ENCODE measurements at regions not wholly inside any gene's neighbourhood (a gene's known extent, or its start where the extent isn't known, plus 50 kb on each side); places are given as distances from the start of the nearest gene placed in this dataset.

DNA sequence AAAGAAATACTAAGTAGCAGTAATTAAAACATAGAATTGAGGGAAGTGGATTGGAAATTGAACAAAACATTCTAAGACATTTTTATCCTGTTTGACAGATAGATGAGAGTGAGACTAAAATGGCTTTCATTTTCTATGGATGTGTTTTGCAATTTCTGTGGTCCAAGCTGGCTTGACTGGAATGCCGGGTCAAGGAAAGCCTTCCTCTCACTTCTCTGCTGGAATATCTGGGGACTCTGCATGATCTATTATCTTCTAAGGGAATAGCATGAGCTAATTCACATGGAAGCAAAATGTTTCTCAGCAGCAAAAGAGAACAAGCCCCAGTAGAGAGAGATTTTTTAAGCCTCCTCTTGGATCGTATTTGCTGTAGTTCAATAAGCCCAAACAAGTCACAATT lies 407.9 kb upstream of the ATXN7L3B start:
- Mint-ChIP-seq H3K4me3 (ENCODE audit: unreplicated experiment) (no peak overlapping the region), H3K4me1 (ENCODE audit: insufficient read depth, unreplicated experiment) (no peaks in the 10 kb centered on the region), H3K36me3 (ENCODE audit: insufficient read depth, unreplicated experiment) (no peaks in the 10 kb centered on the region), H3K9me3 (ENCODE audit: unreplicated experiment) (peaks cover 7% of the 10 kb centered on the region), H3K27me3 (ENCODE audit: insufficient read depth, unreplicated experiment) (no peaks in the 10 kb centered on the region), H3K27ac (ENCODE audit: low read depth, unreplicated experiment) (no peak overlapping the region)
- BruUV-seq (replicated peaks), result no TSS peak
- ChIA-PET POLR2A (no interaction called here), CTCF (no interaction called here)
- intact Hi-C loops (cut with micrococcal nuclease), result no loop called here
- no peak for DNase-seq (ENCODE audit: unreplicated experiment)
- TF ChIP-seq, protein P1, sequence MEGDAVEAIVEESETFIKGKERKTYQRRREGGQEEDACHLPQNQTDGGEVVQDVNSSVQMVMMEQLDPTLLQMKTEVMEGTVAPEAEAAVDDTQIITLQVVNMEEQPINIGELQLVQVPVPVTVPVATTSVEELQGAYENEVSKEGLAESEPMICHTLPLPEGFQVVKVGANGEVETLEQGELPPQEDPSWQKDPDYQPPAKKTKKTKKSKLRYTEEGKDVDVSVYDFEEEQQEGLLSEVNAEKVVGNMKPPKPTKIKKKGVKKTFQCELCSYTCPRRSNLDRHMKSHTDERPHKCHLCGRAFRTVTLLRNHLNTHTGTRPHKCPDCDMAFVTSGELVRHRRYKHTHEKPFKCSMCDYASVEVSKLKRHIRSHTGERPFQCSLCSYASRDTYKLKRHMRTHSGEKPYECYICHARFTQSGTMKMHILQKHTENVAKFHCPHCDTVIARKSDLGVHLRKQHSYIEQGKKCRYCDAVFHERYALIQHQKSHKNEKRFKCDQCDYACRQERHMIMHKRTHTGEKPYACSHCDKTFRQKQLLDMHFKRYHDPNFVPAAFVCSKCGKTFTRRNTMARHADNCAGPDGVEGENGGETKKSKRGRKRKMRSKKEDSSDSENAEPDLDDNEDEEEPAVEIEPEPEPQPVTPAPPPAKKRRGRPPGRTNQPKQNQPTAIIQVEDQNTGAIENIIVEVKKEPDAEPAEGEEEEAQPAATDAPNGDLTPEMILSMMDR (IDR thresholded peaks at IDR 0.05; ENCODE audit: unreplicated experiment), result no peak

DNA sequence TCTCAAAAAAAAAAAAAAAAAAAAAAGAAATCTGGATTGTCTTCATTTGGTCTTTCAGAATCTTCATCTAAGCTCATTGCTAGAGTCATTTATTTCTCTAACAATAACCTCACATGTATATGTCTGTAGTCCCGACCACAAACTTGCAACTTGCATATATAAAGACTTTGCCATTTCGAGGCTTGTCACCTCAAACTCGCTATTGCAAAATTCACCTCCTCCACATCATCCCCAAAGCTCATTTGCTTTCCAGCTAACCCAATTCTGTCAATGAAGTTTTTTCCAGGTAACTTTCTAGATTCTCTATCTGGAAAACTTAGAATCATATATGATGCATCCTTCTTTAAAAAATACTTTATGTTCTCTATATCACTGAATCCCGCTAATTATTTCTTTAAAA lies 393.2 kb upstream of the ATXN7L3B start:
- POLR2A ChIA-PET, result no interaction called here
- Mint-ChIP-seq H3K4me1 (ENCODE audit: insufficient read depth, unreplicated experiment) (no peaks in the 10 kb centered on the region), H3K9me3 (ENCODE audit: unreplicated experiment) (no peaks in the 10 kb centered on the region), H3K4me3 (ENCODE audit: unreplicated experiment) (no peak overlapping the region), H3K27ac (ENCODE audit: low read depth, unreplicated experiment) (no peak overlapping the region), H3K36me3 (ENCODE audit: insufficient read depth, unreplicated experiment) (no peaks in the 10 kb centered on the region), H3K27me3 (ENCODE audit: insufficient read depth, unreplicated experiment) (no peaks in the 10 kb centered on the region)
- CTCF ChIA-PET, result interaction anchor here (0.6 kb wide), 3 partner anchors 16 to 1037 kb away, joined by 3 read pairs; no protein-coding TSS in a partner anchor
- intact Hi-C loops (cut with micrococcal nuclease), result no loop called here
- TF ChIP-seq, protein P1 (IDR thresholded peaks at IDR 0.05; ENCODE audit: unreplicated experiment), result no peak
- DNase-seq (ENCODE audit: unreplicated experiment), result no peak
- no TSS peak for BruUV-seq (replicated peaks)

DNA sequence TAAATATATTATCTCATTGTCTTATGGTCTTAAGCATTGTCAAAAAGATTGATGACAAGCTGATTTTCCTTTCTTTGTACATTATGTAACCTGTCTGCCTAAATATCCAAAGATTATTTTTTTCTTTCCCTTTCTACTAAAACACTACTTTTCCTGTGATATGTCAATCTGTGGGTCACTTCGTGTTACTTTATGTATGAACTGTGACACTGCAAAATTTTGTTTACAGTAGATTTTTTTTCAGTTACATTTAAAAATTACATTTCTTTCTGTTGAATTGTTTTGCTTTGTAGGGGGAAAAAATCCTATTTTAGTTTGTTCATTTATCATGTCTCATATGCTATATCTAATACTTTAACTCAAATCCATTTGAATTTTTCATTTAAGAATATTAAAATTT lies 392.3 kb upstream of the ATXN7L3B start:
- DNase-seq (ENCODE audit: unreplicated experiment), result no peak
- no peak overlapping the region for H3K27ac Mint-ChIP-seq (ENCODE audit: low read depth, unreplicated experiment)
- ChIA-PET POLR2A (no interaction called here), CTCF (interaction anchor here (0.6 kb wide), 1 partner anchor 241 kb away, joined by 3 read pairs; no protein-coding TSS in a partner anchor)
- no peaks in the 10 kb centered on the region for H3K36me3 Mint-ChIP-seq (ENCODE audit: insufficient read depth, unreplicated experiment)
- TF ChIP-seq, protein P1 (IDR thresholded peaks at IDR 0.05; ENCODE audit: unreplicated experiment), result no peak
- intact Hi-C loops (cut with micrococcal nuclease), result no loop called here
- no peak overlapping the region for H3K4me3 Mint-ChIP-seq (ENCODE audit: unreplicated experiment)
- no TSS peak for BruUV-seq (replicated peaks)
- no peaks in the 10 kb centered on the region for H3K4me1 Mint-ChIP-seq (ENCODE audit: insufficient read depth, unreplicated experiment)
- no peaks in the 10 kb centered on the region for H3K27me3 Mint-ChIP-seq (ENCODE audit: insufficient read depth, unreplicated experiment)
- no peaks in the 10 kb centered on the region for H3K9me3 Mint-ChIP-seq (ENCODE audit: unreplicated experiment)

DNA sequence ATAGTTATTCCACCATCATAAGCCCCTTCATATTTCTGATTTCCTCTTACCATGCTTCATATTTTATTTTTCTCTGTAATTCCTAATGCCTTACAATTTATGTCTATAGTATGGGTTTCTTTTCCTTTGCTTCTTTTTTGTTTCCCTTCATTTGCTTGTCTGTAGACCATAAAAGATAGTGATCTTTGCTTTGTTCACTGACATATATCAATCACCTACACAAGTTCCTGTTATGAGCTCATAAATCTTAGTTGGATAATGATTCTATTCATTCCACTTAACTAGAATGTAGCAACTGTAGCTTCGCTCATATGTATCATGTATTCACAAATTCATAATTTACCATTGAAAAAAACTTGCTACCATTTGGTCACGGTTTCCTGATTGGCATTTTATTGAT lies 388.8 kb upstream of the ATXN7L3B start:
- DNase-seq (ENCODE audit: unreplicated experiment), result no peak
- Mint-ChIP-seq H3K27me3 (ENCODE audit: insufficient read depth, unreplicated experiment) (no peaks in the 10 kb centered on the region), H3K4me1 (ENCODE audit: insufficient read depth, unreplicated experiment) (no peaks in the 10 kb centered on the region), H3K9me3 (ENCODE audit: unreplicated experiment) (no peaks in the 10 kb centered on the region), H3K36me3 (ENCODE audit: insufficient read depth, unreplicated experiment) (no peaks in the 10 kb centered on the region), H3K4me3 (ENCODE audit: unreplicated experiment) (no peak overlapping the region), H3K27ac (ENCODE audit: low read depth, unreplicated experiment) (no peak overlapping the region)
- intact Hi-C loops (cut with micrococcal nuclease), result no loop called here
- ChIA-PET CTCF (no interaction called here), POLR2A (no interaction called here)
- TF ChIP-seq, protein P1 (IDR thresholded peaks at IDR 0.05; ENCODE audit: unreplicated experiment), result no peak
- BruUV-seq (replicated peaks), result no TSS peak
